OCI-LY1 (cell line): ENCODE measurements at regions not wholly inside any gene's neighbourhood (a gene's known extent, or its start where the extent isn't known, plus 50 kb on each side); places are given as distances from the start of the nearest gene placed in this dataset.

Experiments
- CTCF ChIP-seq: fragments of 200-600 bp; sonication (generic), shearing (Covaris generic); IDR thresholded peaks from 2 replicates; pipeline ENCODE4 v1.5.1; 2017; ENCODE audit warnings: mild to moderate bottlenecking, antibody characterized with exemption, low read length, moderate library complexity, mixed read lengths
- EZH2 ChIP-seq: fragments of 200-600 bp; sonication (generic), shearing (Covaris generic); IDR thresholded peaks from 2 replicates; pipeline ENCODE4 v1.8.0; 2017; ENCODE audit warnings: borderline replicate concordance, mixed run types, mild to moderate bottlenecking, antibody characterized with exemption, low read length, moderate library complexity, mixed read lengths

- no peak for TF ChIP-seq CTCF
- TF ChIP-seq EZH2, result no peak
These were observed 105.3 kb downstream of the CD47 start for GRCh38 chr3:107985496-107985895.
